ENCODE measurements at regions not wholly inside any gene's neighbourhood (a gene's known extent, or its start where the extent isn't known, plus 50 kb on each side); places are given as distances from the start of the nearest gene placed in this dataset.

DNA sequence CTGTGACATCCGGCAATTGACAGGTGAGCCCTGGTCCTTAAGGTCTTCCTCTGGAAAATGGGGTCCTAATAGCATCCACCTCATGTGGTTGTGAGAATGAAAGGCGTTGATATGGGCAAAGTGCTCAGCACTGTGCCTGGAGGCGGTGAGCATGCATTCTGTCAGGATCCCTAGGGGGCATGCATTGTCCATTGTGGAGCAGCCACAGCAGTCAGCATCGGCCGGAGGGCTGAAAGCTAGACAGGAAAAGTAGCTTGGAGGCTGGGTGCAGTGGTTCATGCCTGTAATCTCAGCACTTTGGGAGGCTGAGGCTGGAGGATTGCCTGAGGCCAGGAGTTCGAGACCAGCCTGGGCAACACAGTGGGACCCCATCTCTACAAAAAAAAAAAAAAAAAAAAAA, 122.2 kb downstream of the LHX2 start:
- no peak for TF ChIP-seq RARB (CRISPR knock-in tag; IDR thresholded peaks at IDR 0.05)
- no peak for TF ChIP-seq ZC3H10 (CRISPR knock-in tag; IDR thresholded peaks at IDR 0.05)
- TF ChIP-seq ISL1 (CRISPR knock-in tag; IDR thresholded peaks at IDR 0.05), result no peak
- TF ChIP-seq ZNF565 (CRISPR knock-in tag; conservative IDR thresholded peaks at IDR 0.05; ENCODE audit: low read depth), result no peak
